ENCODE measurements at regions not wholly inside any gene's neighbourhood (a gene's known extent, or its start where the extent isn't known, plus 50 kb on each side); places are given as distances from the start of the nearest gene placed in this dataset.

- H3K27ac Mint-ChIP-seq = no peak overlapping the region
These were observed 94.5 kb upstream of the RASGEF1B start for GRCh38 chr4:81566161-81566591.

GRCh38 chr4:81565142-81565870, 93.6 kb upstream of the RASGEF1B start:
- no peaks in the 10 kb centered on the region for H3K9me3 Mint-ChIP-seq
- no peak overlapping the region for H3K27ac Mint-ChIP-seq
- no peaks in the 10 kb centered on the region for H3K36me3 Mint-ChIP-seq
- DNase-seq (ENCODE audit: low spot score in 2 of 2, unreplicated experiment in 2 of 2) = peak in 1 of 2 experiments; percentile 42
- no peak overlapping the region for H3K4me3 Mint-ChIP-seq
- H3K27me3 Mint-ChIP-seq (ENCODE audit: low read depth) = no peaks in the 10 kb centered on the region
- no peak for TF ChIP-seq CTCF (IDR thresholded peaks at IDR 0.05; ENCODE audit: unreplicated experiment)
- peaks cover 11% of the 10 kb centered on the region for H3K4me1 Mint-ChIP-seq

More at GRCh38 chr4:81566161-81566591, 94.5 kb upstream of the RASGEF1B start:
- Mint-ChIP-seq H3K4me3 (no peak overlapping the region), H3K36me3 (no peaks in the 10 kb centered on the region), H3K4me1 (peaks cover 11% of the 10 kb centered on the region), H3K9me3 (no peaks in the 10 kb centered on the region), H3K27me3 (ENCODE audit: low read depth) (no peaks in the 10 kb centered on the region)
- TF ChIP-seq CTCF (IDR thresholded peaks at IDR 0.05; ENCODE audit: unreplicated experiment) = no peak
- no peak for DNase-seq (ENCODE audit: low spot score in 2 of 2, unreplicated experiment in 2 of 2)

- no peaks in the 10 kb centered on the region for H3K9me3 Mint-ChIP-seq
- no peak for TF ChIP-seq CTCF (IDR thresholded peaks at IDR 0.05; ENCODE audit: unreplicated experiment)
- H3K27ac Mint-ChIP-seq = no peak overlapping the region
- H3K27me3 Mint-ChIP-seq (ENCODE audit: low read depth) = no peaks in the 10 kb centered on the region
- no peaks in the 10 kb centered on the region for H3K36me3 Mint-ChIP-seq
- peaks cover 12% of the 10 kb centered on the region for H3K4me1 Mint-ChIP-seq
- H3K4me3 Mint-ChIP-seq = no peak overlapping the region
- no peak for DNase-seq (ENCODE audit: low spot score in 2 of 2, unreplicated experiment in 2 of 2)
These were observed 92.3 kb upstream of the RASGEF1B start for GRCh38 chr4:81564025-81564424.

GRCh38 chr4:81562093-81562492, 90.4 kb upstream of the RASGEF1B start:
- H3K27me3 Mint-ChIP-seq (ENCODE audit: low read depth) = no peaks in the 10 kb centered on the region
- peaks cover 4% of the 10 kb centered on the region for H3K9me3 Mint-ChIP-seq
- no peak overlapping the region for H3K4me3 Mint-ChIP-seq
- peaks cover 15% of the 10 kb centered on the region for H3K4me1 Mint-ChIP-seq
- no peak for TF ChIP-seq CTCF (IDR thresholded peaks at IDR 0.05; ENCODE audit: unreplicated experiment)
- no peak for DNase-seq (ENCODE audit: low spot score in 2 of 2, unreplicated experiment in 2 of 2)
- no peak overlapping the region for H3K27ac Mint-ChIP-seq
- no peaks in the 10 kb centered on the region for H3K36me3 Mint-ChIP-seq

GRCh38 chr4:81557306-81557705, 85.6 kb upstream of the RASGEF1B start:
- Mint-ChIP-seq H3K4me1 (peaks cover 4% of the 10 kb centered on the region), H3K27ac (no peak overlapping the region), H3K9me3 (peaks cover 8% of the 10 kb centered on the region), H3K4me3 (no peak overlapping the region), H3K27me3 (ENCODE audit: low read depth) (no peaks in the 10 kb centered on the region), H3K36me3 (no peaks in the 10 kb centered on the region)
- no peak for DNase-seq (ENCODE audit: low spot score in 2 of 2, unreplicated experiment in 2 of 2)
- TF ChIP-seq CTCF (IDR thresholded peaks at IDR 0.05; ENCODE audit: unreplicated experiment) = no peak
